RPMI8226 (cell line): ENCODE measurements at regions not wholly inside any gene's neighbourhood (a gene's known extent, or its start where the extent isn't known, plus 50 kb on each side); places are given as distances from the start of the nearest gene placed in this dataset.
"Not testable (repeated sequence)": the region's sequence is repeated elsewhere in the genome, so short reads cannot be mapped to it uniquely, and the experiment has no call there.

Experiments
- DNase-seq: peaks from one replicate; pipeline ENCODE4 v3.0.0-alpha.2; 2015

GRCh38 chr3:18593231-18593630 is 168.1 kb upstream of the SATB1 start:
- DNase-seq = no peak

- DNase-seq = no peak
These were observed 166.0 kb upstream of the SATB1 start for GRCh38 chr3:18591120-18591519.

- DNase-seq = no peak
These were observed 160.9 kb upstream of the SATB1 start for GRCh38 chr3:18586076-18586475.

GRCh38 chr3:18585004-18585968 is 160.1 kb upstream of the SATB1 start:
- DNase-seq = no peak

- peak; percentile 11 for DNase-seq
These were observed 155.1 kb upstream of the SATB1 start for GRCh38 chr3:18580268-18580667.

- DNase-seq = no peak
These were observed 154.5 kb upstream of the SATB1 start for GRCh38 chr3:18579661-18580060.

GRCh38 chr3:18575573-18575972 is 150.4 kb upstream of the SATB1 start:
- no peak for DNase-seq

- no peak for DNase-seq
These were observed 147.7 kb upstream of the SATB1 start for GRCh38 chr3:18572809-18573208.

GRCh38 chr3:18567293-18567692 is 142.2 kb upstream of the SATB1 start:
- DNase-seq = no peak

- DNase-seq = no peak
These were observed 137.4 kb upstream of the SATB1 start for GRCh38 chr3:18562364-18563154.

- DNase-seq = peak; percentile 36
These were observed 134.2 kb upstream of the SATB1 start for GRCh38 chr3:18559331-18559842.

- DNase-seq = no peak
These were observed 133.4 kb upstream of the SATB1 start for GRCh38 chr3:18558507-18558906.

- DNase-seq = no peak
These were observed 132.1 kb upstream of the SATB1 start for GRCh38 chr3:18557216-18557615.

GRCh38 chr3:18556503-18557135 is 131.5 kb upstream of the SATB1 start:
- DNase-seq = no peak

- no peak for DNase-seq
These were observed 130.9 kb upstream of the SATB1 start for GRCh38 chr3:18556001-18556408.

- not testable (repeated sequence) for DNase-seq
These were observed 127.5 kb upstream of the SATB1 start for GRCh38 chr3:18552579-18553105.

GRCh38 chr3:18546632-18547031 is 121.5 kb upstream of the SATB1 start:
- DNase-seq = no peak

- no peak for DNase-seq
These were observed 119.0 kb upstream of the SATB1 start for GRCh38 chr3:18544146-18544545.

GRCh38 chr3:18538463-18539230 is 113.5 kb upstream of the SATB1 start:
- DNase-seq = no peak

- no peak for DNase-seq
These were observed 107.9 kb upstream of the SATB1 start for GRCh38 chr3:18533039-18533438.

GRCh38 chr3:18531662-18532061 is 106.5 kb upstream of the SATB1 start:
- no peak for DNase-seq

- DNase-seq = no peak
These were observed 104.5 kb upstream of the SATB1 start for GRCh38 chr3:18529631-18530030.
